ENCODE measurements at regions not wholly inside any gene's neighbourhood (a gene's known extent, or its start where the extent isn't known, plus 50 kb on each side); places are given as distances from the start of the nearest gene placed in this dataset.

DNA sequence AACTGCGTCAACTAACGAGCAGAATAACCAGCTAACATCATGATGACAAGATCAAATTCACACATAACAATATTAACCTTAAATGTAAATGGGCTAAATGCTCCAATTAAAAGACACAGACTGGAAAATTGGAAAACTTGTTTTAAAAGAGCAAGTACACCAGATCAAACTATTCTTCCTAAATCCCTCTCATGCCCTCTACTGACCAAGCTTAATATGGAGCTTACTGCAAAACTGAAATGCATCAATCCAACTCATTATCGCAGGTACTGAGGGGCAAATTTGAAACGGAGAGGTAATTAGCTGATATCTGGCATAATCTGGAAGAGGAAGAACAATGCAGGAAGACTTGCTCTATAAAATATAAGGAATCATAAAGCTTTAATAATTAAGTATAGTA lies 1223.8 kb downstream of the NXPH1 start:
- TF ChIP-seq, protein P1, sequence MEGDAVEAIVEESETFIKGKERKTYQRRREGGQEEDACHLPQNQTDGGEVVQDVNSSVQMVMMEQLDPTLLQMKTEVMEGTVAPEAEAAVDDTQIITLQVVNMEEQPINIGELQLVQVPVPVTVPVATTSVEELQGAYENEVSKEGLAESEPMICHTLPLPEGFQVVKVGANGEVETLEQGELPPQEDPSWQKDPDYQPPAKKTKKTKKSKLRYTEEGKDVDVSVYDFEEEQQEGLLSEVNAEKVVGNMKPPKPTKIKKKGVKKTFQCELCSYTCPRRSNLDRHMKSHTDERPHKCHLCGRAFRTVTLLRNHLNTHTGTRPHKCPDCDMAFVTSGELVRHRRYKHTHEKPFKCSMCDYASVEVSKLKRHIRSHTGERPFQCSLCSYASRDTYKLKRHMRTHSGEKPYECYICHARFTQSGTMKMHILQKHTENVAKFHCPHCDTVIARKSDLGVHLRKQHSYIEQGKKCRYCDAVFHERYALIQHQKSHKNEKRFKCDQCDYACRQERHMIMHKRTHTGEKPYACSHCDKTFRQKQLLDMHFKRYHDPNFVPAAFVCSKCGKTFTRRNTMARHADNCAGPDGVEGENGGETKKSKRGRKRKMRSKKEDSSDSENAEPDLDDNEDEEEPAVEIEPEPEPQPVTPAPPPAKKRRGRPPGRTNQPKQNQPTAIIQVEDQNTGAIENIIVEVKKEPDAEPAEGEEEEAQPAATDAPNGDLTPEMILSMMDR (IDR thresholded peaks at IDR 0.05; ENCODE audit: low read depth, low read length), result no peak
- DNase-seq (ENCODE audit: extremely low read depth, low read depth), result no peak

DNA sequence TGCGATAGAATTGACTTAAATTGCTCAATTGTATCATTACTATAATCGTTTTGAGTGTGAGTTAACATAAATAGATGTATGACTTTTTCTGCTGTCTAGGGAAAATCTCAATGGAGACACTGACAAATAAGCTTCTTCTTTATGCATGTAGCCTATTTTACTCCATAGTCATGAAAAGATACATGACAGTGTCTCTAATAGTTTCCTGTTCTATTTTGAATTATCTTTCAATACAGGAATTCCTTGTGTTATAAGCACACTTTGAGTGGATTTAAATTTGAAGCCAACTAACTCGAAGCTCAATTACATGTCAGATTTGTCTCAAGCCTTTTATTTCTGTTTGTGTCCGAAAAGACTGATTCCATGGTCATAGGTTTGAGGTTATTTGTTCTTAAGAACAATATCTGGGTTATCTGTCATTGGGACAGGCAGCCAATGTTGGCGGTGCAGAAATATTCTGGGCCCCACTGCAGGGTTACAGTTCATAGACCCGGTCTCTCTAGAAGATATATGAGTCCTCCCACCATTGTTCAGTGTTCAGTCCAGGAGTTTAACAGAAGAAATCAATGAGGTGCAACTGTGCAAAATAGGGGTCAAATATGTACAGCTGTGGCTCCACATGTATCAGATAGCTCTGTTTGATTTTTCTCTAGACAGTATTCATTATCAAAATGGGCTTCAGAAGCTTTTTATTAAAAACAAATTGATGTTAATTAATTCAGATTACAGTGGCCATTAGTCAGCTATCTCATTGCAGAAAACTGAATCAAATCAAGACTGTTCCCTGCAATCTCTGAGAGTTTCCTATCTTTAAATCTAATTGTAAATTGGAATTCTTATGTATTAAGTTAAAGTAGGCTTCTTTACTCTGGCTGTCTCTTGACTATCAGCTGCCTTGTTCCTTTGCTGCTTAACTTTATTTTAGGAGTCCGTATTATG lies 1238.8 kb downstream of the NXPH1 start:
- no peak for DNase-seq (ENCODE audit: extremely low read depth, low read depth)
- TF ChIP-seq, protein P1 (IDR thresholded peaks at IDR 0.05; ENCODE audit: low read depth, low read length), result no peak

DNA sequence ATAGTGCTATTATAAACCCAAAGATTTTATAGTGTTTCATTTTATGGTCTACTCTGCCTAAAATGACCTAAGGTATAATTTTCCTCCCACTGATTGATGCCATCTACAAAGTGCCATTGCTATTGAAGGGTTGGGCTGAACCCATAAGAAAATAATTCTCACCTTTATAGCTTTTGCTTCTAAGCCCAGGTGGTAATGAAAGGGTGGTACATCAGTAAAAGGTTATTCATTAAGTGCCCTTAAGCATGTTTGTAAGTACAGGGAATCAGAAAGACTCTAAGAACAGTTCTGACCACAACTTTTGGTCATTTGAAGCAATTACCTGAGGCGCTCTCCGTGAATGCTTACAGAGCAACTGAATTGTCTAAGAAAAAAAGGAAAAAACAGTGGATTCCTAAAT lies 1247.3 kb downstream of the NXPH1 start:
- TF ChIP-seq, protein P1 (IDR thresholded peaks at IDR 0.05; ENCODE audit: low read depth, low read length), result no peak
- no peak for DNase-seq (ENCODE audit: extremely low read depth, low read depth)

DNA sequence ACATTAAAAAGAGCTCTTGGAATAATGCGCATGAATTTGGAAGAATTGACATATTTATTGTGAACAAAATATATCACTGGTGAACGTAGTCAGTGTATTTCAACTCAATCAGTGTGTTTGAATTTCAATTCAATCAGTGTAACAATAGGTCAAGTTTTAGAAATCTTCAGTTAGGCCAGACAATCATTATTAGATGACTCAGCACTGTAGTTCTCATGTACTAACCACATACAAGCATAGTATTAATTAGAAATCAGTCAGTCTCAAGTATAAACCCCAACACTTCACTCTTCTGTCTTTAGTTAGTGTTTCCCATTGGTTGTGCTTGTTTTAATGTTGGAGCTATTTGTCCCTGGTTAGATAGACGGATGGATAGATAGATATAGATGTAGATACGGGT lies 1247.9 kb downstream of the NXPH1 start:
- TF ChIP-seq, protein P1 (IDR thresholded peaks at IDR 0.05; ENCODE audit: low read depth, low read length), result no peak
- DNase-seq (ENCODE audit: extremely low read depth, low read depth), result no peak

DNA sequence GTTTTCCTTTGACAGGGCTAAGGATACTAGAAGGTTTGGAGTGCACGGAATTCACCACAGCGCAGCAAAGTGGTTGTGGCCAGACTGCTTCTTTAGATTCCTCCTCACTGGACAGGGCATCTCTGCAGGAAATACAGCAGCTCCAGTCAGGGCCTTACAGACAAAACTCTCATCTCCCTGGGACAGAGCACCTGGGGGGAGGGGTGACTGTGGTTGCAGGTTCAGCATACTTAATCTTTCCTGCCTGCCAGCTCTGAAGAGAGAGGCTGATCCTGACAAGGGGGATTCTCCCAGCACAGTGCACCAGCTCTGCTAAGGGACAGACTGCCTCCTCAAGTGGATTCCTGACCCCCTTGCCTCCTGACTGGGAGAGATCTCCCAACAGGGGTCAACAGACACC lies 1257.9 kb downstream of the NXPH1 start:
- no peak for DNase-seq (ENCODE audit: extremely low read depth, low read depth)
- TF ChIP-seq, protein P1 (IDR thresholded peaks at IDR 0.05; ENCODE audit: low read depth, low read length), result no peak

DNA sequence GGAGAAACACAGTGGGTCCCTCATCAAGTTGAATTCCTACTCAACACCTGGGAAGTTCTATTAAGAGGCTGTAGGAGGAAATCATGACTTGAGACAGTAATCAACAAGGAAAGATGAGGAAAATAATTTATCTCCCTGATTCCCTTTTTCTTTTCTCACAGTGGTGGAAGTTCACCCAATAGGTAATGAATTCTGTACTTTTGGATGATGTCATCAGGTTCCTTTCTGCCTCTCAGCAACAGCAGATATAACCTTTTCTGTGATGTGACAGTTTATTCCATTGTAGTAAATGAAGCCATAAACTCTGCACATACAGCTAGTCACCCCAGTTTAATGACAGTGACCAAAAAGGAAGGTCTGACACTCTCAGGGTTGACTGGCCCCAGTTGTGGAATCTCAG lies 1265.0 kb downstream of the NXPH1 start:
- DNase-seq (ENCODE audit: extremely low read depth, low read depth), result no peak
- TF ChIP-seq, protein P1 (IDR thresholded peaks at IDR 0.05; ENCODE audit: low read depth, low read length), result no peak

DNA sequence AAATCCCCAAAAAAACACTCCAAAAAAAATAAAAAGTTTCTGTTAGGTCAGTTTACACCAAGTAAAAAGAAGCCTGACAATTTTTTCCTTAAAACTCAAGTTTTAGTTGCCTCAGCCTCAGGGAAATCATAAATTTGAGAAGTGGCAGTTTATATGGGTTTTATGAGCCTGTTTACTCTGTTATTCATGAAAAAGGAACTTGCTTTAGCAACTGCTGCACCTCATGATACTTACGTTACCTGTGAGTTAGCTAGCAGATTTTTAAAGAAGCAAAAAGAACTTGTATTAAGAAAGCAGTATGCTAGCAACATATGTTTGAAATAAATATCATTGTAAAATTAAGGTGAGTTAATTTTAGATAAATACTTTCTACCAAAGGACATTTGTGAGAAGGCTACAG lies 1264.5 kb upstream of the PHF14 start:
- TF ChIP-seq, protein P1 (IDR thresholded peaks at IDR 0.05; ENCODE audit: low read depth, low read length), result no peak
- no peak for DNase-seq (ENCODE audit: extremely low read depth, low read depth)
